GM12872 (cell line): ENCODE measurements at regions not wholly inside any gene's neighbourhood (a gene's known extent, or its start where the extent isn't known, plus 50 kb on each side); places are given as distances from the start of the nearest gene placed in this dataset.

Experiments used
- TF ChIP-seq, protein P1 (sequence below): IDR thresholded peaks from 3 replicates; pipeline ENCODE4 v1.5.1; 2011; ENCODE audit warnings: low read depth, mild to moderate bottlenecking, low read length, moderate library complexity; ENCODE audit not compliant: insufficient read depth

DNA sequence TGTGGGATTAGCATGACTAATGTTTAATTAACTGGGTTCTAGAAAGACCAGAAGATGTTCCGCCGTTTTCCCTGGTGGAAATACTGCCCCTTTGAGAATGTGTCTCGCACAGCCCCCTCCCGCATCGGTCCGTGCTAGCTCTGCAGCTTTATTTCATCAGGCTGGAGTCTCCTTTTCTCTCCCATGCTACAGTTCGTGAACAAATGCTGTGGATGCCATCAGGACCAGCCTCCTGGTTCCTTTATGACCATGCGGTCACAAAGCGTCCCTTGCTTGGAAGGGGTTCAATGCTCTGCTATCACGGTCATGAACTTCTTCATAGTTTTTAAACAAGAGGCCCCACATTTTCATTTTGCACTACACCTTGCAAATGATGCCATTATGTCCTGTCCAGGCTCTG lies 157.7 kb upstream of the TMEM132C start:
- TF ChIP-seq, protein P1, sequence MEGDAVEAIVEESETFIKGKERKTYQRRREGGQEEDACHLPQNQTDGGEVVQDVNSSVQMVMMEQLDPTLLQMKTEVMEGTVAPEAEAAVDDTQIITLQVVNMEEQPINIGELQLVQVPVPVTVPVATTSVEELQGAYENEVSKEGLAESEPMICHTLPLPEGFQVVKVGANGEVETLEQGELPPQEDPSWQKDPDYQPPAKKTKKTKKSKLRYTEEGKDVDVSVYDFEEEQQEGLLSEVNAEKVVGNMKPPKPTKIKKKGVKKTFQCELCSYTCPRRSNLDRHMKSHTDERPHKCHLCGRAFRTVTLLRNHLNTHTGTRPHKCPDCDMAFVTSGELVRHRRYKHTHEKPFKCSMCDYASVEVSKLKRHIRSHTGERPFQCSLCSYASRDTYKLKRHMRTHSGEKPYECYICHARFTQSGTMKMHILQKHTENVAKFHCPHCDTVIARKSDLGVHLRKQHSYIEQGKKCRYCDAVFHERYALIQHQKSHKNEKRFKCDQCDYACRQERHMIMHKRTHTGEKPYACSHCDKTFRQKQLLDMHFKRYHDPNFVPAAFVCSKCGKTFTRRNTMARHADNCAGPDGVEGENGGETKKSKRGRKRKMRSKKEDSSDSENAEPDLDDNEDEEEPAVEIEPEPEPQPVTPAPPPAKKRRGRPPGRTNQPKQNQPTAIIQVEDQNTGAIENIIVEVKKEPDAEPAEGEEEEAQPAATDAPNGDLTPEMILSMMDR: no peak

DNA sequence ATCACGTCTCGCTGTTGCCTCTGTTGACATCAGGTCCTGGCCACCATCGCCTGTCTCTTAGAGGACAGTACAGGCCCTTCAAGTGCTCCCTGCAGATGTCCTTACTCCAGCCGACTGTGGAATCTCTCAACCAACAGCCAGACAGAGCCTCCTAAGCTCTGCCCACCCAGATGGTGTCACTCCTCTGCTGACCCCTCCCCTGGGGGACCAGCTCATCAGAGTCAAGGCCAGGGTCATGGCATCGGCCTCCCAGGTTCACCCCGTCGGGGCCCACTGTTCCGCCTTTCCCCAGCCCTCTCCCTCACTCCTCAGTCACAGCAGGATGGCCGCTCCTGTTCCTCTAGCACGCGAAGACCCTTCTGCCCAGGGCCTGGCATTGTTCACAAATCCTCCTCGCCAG lies 157.3 kb upstream of the TMEM132C start:
- TF ChIP-seq, protein P1: no peak

DNA sequence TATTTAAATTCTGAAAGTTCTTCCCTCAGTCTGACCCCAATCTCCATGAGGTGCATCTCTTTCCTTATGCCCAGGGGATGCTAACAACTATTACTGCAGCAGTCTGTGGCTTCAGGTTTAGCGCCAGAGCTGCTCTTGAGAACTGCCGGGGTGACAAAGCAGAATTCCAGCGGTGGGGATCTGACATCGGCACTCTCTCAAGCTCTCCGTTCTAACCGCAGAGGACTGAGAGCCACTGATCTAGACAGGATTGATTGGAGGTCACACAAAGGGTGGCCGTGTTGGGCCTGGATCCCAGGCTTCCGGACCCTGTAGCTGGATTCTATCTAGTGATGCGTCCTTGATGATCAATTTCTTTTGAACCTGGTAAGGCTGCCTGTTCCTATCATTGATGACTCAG lies 155.6 kb upstream of the TMEM132C start:
- TF ChIP-seq, protein P1: no peak

- TF ChIP-seq, protein P1: no peak
Measured at GRCh38 chr12:128111951-128112350, 155.0 kb upstream of the TMEM132C start.

DNA sequence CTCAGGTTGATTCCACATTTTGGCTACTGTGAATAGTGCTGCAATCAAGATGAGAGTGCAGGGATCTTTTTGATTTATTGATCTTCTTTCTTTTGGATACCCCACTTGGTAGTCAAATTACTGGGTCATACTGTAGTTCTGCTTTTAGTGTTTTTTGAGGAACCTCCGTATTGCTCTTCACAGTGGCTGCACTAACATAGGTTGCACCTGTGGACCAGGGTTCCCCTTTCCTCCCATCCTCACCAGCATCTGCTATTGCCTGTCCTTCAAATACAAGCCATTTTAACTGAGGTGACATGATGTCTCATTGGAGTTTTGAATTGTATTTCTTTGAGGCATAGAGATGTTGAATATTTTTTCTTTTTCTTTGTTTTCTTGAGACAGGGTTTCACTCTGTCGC lies 152.5 kb upstream of the TMEM132C start:
- TF ChIP-seq, protein P1: no peak

GRCh38 chr12:128116537-128116936 lies 150.4 kb upstream of the TMEM132C start:
- TF ChIP-seq, protein P1: no peak

GRCh38 chr12:128120035-128120434 lies 146.9 kb upstream of the TMEM132C start:
- TF ChIP-seq, protein P1: no peak

DNA sequence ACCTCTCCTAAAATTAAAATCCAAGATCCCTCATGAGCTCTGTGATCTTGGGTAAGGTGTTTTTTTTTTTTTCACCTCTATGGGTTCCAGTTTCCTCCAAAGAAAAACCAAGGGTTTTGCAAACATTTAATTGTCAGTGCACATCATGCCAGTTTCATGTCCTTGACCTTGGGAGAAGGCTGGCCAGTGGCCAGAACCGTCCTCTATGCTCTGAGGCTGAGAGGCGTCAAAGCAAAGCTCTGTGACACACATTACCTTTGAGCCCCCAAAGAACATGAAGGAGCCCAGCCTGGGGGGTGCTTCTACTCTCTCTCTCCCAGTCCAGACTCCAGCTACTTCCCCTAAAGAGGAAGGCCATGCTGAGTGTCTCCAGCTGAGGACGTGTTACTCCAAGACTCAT lies 145.5 kb upstream of the TMEM132C start:
- TF ChIP-seq, protein P1: no peak
